GM21737 (cell line): ENCODE measurements at regions not wholly inside any gene's neighbourhood (a gene's known extent, or its start where the extent isn't known, plus 50 kb on each side); places are given as distances from the start of the nearest gene placed in this dataset.
"Not testable (repeated sequence)": the region's sequence is repeated elsewhere in the genome, so short reads cannot be mapped to it uniquely, and the experiment has no call there.

ENCODE experiments used
- ATAC-seq: cut with Tn5 transposase; IDR thresholded peaks from one replicate; pipeline ENCODE4 v1.9.1; 2021; ENCODE audit warnings: mild to moderate bottlenecking, moderate library complexity; ENCODE audit not compliant: unreplicated experiment

DNA sequence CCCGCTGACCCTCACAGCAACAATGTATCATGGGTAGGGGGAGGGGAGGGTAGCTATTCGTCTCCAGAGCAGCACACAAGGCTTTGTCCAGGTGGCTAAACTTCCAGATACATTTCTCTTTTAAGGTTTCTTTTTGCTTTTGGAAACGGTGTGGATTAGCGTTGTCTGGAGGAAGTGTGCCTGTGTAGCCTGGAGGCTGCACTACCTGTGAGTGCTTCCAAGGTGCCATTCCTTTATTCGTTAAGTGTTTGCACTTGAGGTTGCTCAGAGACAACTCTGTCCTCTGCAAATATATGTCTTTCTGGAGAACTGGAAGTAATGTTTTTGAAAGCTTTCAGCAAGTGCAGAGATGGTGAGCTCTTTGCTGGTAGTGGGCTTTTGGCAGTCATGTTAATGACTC, 53.1 kb downstream of the HSFY1 start:
- not testable (repeated sequence) for ATAC-seq

DNA sequence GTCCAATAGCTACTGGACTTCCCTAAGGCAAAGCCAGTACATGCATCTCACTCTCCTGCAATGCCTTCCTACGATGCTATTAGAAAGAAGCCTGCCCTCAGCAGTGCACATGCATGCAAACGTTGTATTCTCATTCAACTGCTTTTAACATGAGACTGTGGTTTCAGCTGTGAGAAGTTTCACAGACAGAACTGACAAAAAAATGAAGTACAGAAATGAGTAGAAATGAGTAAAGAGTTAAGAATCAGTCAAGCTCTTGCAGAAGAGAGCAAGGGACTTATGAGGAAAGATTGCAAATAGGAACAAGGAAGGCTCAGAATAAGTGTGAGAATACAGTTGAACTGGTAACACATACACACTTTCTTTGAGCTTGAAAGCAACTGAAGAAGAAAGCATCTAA, 54.8 kb downstream of the HSFY1 start:
- peak; percentile 78 for ATAC-seq

DNA sequence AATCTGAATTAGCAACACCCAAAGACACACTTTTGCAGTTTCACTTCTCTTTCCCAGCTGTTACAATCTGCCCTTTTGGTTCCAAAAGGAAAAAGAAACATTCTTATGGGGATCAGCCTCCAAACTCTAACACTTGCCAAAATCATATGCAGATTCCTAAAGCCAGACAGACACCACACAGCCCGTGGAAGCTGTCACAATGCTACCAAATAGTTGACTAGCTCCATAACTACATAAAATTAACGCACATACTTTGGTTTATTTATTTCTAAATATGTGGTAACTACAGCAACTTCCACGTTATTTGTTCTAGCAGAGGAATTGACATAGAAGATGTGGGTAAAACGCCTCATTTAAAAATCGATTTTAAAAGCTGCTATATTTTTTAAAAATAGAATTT, 59.7 kb downstream of the HSFY1 start:
- not testable (repeated sequence) for ATAC-seq

DNA sequence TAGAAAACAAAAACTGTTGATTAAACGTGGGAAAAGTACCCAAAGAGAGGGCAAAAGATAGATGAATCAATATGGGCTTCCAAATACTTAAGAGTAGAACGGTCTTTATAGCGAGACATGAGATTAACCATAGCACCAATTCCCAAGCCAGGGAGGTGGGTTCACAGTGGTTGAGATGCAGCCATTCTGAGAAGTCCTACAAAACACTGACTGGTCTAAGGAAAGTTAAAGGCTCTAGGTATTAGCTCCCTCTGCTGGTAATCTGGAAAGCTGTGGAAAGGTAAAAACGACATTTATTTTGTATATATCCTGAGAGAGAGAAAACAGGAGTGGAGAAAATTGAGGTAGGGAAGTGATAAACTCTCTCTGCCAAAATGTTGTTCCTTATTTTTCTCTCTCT, 61.7 kb downstream of the HSFY1 start:
- not testable (repeated sequence) for ATAC-seq

DNA sequence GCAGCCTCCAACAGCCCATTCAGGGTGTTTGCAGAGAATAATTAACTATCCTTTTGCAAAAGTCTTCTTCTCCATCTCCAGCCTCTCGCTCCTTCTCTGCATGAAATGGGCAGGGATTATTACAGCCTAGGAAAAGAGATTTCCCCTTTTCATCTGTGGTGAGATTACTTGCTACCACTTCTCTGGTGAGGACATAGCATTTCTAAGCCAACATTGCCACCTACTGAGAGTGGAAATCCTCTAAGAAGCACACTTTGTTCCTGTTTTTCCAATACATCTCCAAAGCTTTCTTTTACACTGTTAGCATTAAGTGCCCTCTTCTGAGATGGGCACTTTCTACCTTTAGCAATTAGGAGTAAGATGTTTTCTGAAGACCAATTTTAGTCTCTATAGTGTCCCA, 69.3 kb downstream of the HSFY1 start:
- ATAC-seq = not testable (repeated sequence)

DNA sequence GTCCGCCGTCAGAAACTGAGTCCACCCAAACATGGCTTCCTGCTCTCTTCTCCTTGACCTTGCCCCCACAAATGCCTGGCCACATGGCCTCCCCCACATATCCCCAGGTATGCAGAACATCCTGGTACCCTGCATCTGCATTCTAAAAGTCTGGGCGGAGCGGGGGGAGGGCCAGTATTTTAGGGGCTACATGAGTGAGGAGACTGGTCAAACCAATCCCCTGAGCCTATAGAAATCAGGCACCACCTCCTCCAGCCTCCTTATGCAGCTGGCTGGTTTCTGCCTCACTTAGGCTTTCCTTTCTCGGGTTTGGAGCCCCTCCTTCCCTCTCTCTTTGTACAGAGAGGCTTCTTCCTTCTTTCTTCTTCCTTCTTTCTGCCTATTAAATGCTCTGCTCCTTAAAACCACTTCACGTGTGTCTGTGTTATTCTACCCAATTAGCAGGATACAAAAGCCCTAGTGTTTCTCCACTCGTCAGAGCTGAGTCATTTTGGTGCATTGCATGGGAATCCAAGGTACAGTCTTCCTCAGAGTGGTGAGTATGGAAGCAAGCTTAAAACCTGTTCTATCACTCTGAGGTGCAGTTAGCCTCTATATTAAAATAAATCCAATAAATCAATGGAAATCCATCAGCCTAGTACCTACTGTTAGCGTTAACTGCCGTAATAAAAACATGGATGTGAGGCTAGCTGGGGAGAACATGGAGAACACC, 83.4 kb downstream of the HSFY1 start:
- ATAC-seq = not testable (repeated sequence)

DNA sequence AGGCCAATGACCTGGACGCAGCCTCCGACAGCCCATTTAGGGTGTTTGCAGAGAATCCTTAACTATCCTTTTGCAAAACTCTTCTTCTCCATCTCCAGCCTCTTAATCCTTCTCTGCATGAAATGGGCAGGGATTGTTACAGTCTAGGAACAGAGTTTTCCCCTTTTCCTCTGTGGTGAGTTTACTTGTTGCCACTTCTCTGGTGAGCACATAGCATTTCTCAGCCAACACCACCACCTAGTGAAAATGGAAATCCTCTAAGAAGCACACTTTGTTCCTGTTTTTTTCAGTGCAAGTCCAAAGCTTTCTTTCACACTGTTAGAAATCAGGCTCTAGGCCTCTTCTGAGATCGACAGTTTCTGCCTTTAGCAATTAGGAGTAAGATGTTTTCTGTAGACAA, 84.1 kb downstream of the HSFY1 start:
- not testable (repeated sequence) for ATAC-seq

DNA sequence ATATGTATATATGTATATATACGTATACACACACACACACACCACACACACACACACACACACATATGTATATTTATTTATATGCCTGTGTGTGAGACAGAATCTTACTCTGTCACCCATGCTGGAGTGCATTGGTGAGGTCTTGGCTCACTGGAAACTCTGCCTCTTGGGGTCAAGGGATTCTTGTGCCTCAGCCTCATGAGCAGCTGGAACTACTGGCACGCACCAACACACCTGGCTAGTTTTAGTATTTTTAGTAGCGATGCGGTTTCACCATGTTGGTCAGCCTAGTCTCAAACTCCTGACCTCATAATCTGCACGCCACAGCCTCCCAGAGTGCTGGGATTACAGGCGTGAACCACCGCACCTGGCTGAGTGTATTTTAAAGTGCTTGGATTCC, 85.1 kb downstream of the HSFY1 start:
- not testable (repeated sequence) for ATAC-seq

DNA sequence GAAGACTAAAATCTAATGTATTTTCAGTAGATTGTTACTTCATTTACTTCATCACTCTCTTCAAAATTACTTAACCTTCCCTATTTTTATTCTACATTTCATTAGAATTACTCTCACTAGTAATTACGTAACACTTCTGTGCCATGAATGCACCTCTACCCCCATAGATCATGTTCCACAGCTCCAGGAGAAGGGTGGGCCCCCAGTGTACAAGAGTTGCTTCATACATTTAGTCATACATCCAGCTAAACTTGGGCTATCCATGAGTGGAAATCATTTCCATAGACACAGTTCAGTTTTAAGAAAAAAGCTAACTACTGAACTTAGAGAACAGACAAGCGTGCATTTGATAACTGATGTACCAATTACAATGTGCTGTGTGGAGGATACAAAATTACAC, 104.2 kb downstream of the HSFY1 start:
- ATAC-seq = no peak

DNA sequence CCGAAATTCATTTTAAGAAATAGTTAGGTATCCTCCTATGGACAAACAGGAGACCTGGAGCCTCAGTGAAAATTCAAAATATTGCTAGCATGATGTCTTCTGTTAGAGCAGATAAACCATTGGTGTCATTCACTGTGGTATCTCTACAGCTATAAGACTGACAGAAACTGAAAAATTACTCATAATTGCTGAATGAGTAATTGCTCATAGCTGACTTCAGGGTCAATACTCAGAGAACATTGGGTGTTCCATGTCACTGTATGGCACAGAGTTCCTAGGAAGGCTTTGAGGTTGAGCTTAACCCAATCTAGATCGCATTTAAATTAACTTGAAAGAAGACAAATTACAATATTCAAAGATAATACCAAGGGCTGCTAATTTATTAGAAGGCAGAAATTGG, 109.0 kb downstream of the HSFY2 start:
- no peak for ATAC-seq

DNA sequence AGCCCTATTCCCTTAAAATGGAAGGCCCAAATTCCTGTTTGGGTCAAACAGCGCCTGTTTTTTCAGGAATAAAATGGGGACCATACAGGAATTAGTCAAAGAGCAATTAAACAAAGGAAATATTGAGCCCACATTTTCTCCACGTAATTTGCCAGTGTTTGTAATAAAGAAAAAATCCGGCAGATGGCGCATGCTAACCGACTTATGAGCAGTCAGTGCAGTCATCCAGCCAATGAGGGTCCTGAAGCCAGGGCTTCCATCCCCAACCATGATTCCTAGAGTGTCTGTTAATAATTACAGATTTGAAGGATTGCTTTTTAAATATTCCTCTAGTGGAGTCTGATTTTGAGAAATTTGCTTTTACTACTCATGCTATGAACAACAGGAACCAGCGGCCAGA, 103.7 kb downstream of the HSFY2 start:
- no peak for ATAC-seq

DNA sequence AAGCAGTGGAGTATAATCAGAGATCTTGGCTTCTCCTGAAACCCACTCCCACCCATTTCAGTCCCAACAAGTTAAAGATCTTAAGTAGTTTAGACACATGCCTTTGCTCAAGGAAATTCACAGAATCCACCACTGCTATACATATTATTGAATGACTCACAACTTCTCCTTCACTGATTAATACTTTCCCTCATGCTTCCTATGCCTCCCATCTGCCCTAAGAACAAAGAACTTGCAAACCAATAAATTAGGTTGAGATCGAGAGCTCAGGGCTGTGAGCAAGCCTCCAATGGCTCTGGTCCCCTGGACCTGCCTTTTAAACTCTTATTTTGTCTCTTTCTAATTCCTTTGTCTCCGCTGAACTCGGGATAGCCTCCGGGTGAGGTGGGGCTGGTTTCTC, 101.6 kb downstream of the HSFY2 start:
- ATAC-seq = no peak

DNA sequence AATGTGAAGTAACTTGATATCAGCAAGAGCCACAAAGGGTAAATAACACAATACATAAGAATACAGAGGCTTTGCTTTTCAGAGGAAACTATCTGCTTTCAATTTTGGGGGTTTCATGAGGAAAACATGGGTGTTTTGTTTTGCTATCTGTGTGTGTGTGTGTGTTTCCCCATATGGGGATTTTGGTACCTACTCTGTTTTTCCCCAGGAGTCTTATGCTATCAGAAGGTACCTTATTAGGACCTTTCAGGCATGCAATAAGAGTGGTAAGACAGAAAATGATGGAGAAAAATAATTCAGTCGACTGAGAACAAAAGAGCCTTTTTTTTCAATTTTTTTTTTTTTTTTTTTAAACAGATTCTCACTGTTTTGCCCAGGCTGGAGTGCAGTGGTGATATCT, 87.5 kb downstream of the HSFY2 start:
- ATAC-seq = not testable (repeated sequence)

DNA sequence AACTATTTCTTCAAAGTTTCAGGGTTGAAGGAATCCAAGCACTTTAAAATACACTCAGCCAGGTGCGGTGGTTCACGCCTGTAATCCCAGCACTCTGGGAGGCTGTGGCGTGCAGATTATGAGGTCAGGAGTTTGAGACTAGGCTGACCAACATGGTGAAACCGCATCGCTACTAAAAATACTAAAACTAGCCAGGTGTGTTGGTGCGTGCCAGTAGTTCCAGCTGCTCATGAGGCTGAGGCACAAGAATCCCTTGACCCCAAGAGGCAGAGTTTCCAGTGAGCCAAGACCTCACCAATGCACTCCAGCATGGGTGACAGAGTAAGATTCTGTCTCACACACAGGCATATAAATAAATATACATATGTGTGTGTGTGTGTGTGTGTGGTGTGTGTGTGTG, 85.2 kb downstream of the HSFY2 start:
- ATAC-seq = not testable (repeated sequence)

DNA sequence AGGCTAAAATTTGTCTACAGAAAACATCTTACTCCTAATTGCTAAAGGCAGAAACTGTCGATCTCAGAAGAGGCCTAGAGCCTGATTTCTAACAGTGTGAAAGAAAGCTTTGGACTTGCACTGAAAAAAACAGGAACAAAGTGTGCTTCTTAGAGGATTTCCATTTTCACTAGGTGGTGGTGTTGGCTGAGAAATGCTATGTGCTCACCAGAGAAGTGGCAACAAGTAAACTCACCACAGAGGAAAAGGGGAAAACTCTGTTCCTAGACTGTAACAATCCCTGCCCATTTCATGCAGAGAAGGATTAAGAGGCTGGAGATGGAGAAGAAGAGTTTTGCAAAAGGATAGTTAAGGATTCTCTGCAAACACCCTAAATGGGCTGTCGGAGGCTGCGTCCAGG, 84.1 kb downstream of the HSFY2 start:
- ATAC-seq = not testable (repeated sequence)

DNA sequence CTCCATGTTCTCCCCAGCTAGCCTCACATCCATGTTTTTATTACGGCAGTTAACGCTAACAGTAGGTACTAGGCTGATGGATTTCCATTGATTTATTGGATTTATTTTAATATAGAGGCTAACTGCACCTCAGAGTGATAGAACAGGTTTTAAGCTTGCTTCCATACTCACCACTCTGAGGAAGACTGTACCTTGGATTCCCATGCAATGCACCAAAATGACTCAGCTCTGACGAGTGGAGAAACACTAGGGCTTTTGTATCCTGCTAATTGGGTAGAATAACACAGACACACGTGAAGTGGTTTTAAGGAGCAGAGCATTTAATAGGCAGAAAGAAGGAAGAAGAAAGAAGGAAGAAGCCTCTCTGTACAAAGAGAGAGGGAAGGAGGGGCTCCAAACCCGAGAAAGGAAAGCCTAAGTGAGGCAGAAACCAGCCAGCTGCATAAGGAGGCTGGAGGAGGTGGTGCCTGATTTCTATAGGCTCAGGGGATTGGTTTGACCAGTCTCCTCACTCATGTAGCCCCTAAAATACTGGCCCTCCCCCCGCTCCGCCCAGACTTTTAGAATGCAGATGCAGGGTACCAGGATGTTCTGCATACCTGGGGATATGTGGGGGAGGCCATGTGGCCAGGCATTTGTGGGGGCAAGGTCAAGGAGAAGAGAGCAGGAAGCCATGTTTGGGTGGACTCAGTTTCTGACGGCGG, 83.5 kb downstream of the HSFY2 start:
- not testable (repeated sequence) for ATAC-seq

DNA sequence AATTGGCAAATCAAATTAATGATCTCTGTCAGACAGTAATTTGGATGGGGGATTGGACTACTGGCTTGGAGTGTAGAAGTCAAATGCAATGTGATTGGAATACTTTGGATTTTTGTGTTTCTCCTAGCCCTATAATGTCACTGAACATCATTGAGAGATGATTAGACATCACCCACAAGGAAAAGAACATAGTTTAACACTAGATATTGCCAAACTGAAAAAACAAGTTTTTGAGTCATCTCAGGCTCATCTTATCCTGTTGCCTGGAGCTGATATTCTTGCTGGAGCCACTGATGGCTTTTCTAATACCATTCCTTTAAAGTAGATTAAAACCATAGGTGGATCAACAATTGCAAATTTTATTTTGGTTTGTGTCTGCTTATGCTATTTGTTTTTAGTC, 76.7 kb downstream of the HSFY2 start:
- not testable (repeated sequence) for ATAC-seq

DNA sequence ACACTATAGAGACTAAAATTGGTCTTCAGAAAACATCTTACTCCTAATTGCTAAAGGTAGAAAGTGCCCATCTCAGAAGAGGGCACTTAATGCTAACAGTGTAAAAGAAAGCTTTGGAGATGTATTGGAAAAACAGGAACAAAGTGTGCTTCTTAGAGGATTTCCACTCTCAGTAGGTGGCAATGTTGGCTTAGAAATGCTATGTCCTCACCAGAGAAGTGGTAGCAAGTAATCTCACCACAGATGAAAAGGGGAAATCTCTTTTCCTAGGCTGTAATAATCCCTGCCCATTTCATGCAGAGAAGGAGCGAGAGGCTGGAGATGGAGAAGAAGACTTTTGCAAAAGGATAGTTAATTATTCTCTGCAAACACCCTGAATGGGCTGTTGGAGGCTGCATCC, 69.3 kb downstream of the HSFY2 start:
- not testable (repeated sequence) for ATAC-seq

DNA sequence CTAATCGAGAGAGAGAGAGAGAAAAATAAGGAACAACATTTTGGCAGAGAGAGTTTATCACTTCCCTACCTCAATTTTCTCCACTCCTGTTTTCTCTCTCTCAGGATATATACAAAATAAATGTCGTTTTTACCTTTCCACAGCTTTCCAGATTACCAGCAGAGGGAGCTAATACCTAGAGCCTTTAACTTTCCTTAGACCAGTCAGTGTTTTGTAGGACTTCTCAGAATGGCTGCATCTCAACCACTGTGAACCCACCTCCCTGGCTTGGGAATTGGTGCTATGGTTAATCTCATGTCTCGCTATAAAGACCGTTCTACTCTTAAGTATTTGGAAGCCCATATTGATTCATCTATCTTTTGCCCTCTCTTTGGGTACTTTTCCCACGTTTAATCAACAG, 61.8 kb downstream of the HSFY2 start:
- not testable (repeated sequence) for ATAC-seq

DNA sequence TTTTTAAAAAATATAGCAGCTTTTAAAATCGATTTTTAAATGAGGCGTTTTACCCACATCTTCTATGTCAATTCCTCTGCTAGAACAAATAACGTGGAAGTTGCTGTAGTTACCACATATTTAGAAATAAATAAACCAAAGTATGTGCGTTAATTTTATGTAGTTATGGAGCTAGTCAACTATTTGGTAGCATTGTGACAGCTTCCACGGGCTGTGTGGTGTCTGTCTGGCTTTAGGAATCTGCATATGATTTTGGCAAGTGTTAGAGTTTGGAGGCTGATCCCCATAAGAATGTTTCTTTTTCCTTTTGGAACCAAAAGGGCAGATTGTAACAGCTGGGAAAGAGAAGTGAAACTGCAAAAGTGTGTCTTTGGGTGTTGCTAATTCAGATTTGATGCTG, 59.8 kb downstream of the HSFY2 start:
- ATAC-seq = not testable (repeated sequence)

DNA sequence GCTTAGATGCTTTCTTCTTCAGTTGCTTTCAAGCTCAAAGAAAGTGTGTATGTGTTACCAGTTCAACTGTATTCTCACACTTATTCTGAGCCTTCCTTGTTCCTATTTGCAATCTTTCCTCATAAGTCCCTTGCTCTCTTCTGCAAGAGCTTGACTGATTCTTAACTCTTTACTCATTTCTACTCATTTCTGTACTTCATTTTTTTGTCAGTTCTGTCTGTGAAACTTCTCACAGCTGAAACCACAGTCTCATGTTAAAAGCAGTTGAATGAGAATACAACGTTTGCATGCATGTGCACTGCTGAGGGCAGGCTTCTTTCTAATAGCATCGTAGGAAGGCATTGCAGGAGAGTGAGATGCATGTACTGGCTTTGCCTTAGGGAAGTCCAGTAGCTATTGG, 54.8 kb downstream of the HSFY2 start:
- not testable (repeated sequence) for ATAC-seq

DNA sequence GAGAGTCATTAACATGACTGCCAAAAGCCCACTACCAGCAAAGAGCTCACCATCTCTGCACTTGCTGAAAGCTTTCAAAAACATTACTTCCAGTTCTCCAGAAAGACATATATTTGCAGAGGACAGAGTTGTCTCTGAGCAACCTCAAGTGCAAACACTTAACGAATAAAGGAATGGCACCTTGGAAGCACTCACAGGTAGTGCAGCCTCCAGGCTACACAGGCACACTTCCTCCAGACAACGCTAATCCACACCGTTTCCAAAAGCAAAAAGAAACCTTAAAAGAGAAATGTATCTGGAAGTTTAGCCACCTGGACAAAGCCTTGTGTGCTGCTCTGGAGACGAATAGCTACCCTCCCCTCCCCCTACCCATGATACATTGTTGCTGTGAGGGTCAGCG, 53.1 kb downstream of the HSFY2 start:
- not testable (repeated sequence) for ATAC-seq
